HG03097 (cell line): ENCODE measurements at regions not wholly inside any gene's neighbourhood (a gene's known extent, or its start where the extent isn't known, plus 50 kb on each side); places are given as distances from the start of the nearest gene placed in this dataset.

ENCODE experiments used
- ATAC-seq: cut with Tn5 transposase; IDR thresholded peaks from one replicate; pipeline ENCODE4 v1.9.1; 2021; ENCODE audit not compliant: unreplicated experiment, low FRiP score

GRCh38 chr4:151830168-151830567 is 69.4 kb upstream of the GATB start:
- ATAC-seq = no peak

- no peak for ATAC-seq
Measured at GRCh38 chr4:151829309-151829708, 68.5 kb upstream of the GATB start.

GRCh38 chr4:151824656-151825055 is 63.8 kb upstream of the GATB start:
- ATAC-seq = no peak

- no peak for ATAC-seq
Measured at GRCh38 chr4:151822331-151822730, 61.5 kb upstream of the GATB start.

GRCh38 chr4:151820004-151820403 is 59.2 kb upstream of the GATB start:
- ATAC-seq = no peak

GRCh38 chr4:151811403-151811802 is 50.6 kb upstream of the GATB start:
- ATAC-seq = no peak
